HG02943 (cell line): ENCODE measurements at regions not wholly inside any gene's neighbourhood (a gene's known extent, or its start where the extent isn't known, plus 50 kb on each side); places are given as distances from the start of the nearest gene placed in this dataset.

Experiments
- ATAC-seq: cut with Tn5 transposase; IDR thresholded peaks from one replicate; pipeline ENCODE4 v1.9.1; 2021; ENCODE audit warnings: mild to moderate bottlenecking, low read depth, moderate library complexity; ENCODE audit not compliant: unreplicated experiment

DNA sequence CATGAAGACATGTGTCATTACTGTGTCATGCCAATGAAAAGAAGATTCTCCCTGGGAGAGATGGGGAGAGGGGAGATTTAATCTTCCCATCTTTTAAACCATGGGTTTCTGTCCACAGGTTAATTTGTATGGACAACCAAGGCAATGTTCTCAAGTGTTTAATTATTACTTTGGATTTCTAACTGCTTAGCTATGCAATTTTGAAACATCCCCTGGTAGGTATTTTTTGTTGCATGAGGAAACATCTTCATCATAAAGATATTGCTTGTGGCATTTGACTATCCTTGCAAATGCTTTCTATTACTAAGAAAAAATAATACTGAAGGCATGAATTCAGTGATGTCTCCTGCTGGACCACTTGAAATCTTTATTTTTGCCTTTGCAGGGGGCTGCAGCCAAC, 326.6 kb upstream of the TPM1 start:
- ATAC-seq: no peak

- no peak for ATAC-seq
Observed at GRCh38 chr15:62717496-62717895, 325.1 kb upstream of the TPM1 start.

DNA sequence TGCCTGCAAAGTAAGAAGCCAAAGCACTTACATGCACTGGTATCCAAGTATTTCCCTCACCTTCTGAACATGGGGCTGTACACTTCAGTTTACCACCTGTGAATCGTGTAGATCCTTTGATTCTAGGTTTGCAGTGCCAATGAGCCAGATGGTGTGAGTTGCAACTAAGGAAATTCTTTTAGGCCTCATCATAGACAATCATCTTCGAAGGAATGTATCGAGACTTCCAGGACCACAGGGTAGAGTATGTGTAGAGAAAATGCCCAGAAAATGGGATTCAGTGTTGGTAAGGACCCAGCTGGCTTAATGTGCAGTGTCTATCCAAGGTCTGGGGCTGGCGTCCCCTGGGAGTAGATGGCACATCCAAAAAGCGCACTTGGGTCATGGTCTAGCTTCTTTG, 323.2 kb upstream of the TPM1 start:
- ATAC-seq: no peak

- ATAC-seq: no peak
Observed at GRCh38 chr15:62722237-62722636, 320.3 kb upstream of the TPM1 start.

- no peak for ATAC-seq
Observed at GRCh38 chr15:62726461-62726860, 316.1 kb upstream of the TPM1 start.

GRCh38 chr15:62727501-62727900, 315.0 kb upstream of the TPM1 start:
- ATAC-seq: no peak

DNA sequence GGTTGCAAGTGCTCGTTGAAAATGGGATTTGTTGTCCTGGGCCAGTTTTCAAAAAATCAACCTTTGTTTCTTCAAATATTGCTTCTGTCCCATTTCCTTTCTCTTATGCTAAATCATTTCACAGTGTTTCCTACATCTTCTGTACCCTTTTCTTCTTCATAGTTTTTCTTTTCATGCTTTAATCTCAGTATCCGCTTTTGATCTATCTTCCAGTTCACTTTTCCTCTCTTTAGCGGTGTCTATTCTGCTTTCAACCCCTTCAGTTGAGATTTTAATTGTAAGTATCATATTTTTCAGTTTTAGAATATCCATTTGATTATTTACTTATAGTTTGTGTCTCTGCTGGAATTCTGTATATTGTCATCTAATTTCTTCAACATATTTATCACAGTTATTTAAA, 311.7 kb upstream of the TPM1 start:
- ATAC-seq: no peak

GRCh38 chr15:62732078-62732477, 310.5 kb upstream of the TPM1 start:
- ATAC-seq: no peak

GRCh38 chr15:62734706-62735105, 307.8 kb upstream of the TPM1 start:
- no peak for ATAC-seq

DNA sequence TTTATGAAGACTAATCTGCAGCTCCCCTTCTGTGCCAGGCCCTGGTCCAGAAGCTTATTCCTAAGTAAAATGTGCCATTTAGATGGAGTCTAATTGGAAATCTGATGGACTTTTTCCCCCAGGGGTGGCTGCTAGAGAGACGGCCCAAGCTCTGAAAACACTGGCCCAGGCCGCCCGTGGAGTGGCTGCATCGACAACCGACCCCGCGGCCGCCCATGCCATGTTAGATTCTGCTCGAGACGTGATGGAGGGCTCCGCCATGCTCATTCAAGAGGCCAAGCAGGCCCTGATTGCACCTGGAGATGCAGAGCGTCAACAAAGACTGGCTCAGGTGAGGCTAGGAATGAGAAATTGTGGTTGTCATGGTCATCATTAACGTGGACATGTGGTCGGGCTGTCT, 305.8 kb upstream of the TPM1 start:
- no peak for ATAC-seq

GRCh38 chr15:62737551-62737950, 305.0 kb upstream of the TPM1 start:
- ATAC-seq: no peak

- ATAC-seq: no peak
Observed at GRCh38 chr15:62739082-62739481, 303.5 kb upstream of the TPM1 start.

DNA sequence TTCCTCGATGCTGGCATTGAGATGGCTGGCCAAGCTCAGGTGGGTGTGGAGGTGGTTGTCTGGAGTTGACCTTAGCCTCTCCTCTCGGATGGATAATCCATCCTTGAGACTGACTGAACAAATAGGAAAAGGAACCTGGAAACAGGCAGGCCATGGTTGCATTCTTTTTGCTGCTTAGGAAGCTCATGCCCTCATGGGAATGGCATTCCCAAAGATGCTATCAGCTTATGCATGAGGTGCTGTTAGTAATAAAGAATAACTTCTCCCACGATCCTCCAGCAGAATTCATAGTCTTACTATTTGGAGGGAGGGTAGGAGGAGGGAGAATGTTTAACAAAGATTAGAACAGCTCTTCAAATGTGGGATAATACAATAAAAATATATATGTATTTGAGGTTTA, 303.0 kb upstream of the TPM1 start:
- ATAC-seq: no peak

DNA sequence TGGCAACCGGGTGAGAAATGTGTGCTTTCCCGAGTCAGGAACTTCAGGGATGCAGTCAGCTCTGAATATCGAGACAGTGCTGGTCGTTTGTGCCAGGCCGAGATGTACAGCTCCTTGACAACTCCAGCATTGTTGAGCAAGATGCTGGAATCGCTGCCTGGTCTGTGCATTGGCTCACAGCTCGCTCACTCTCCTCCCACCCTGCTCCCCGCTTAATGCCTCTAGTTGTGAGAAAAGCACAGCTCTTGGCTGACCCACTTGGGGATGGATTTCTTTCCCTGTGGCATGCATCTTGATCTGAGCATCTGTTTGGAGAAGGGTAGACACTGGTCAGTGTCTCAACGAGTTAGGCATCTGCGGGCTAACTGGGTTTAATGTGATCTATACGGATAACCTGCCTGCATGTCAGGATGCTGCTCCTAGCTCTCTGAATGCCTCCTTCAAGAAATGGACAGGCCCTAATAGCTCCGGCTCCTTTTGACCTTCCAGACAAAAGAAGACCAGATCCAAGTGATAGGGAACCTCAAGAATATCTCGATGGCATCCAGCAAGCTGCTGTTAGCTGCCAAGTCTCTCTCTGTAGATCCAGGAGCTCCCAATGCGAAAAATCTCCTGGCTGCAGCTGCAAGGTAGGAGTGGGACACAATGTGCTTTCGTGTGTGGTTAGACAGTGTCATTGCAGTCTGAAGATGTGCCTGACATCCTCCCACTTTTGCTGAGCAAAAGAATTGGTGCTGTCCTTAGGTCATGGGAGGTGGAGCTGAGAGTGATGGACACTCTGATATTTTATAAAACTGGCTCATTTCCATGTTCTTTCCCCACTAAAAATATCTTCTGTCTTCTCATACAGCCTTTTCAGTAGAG, 302.2 kb upstream of the TPM1 start:
- ATAC-seq: no peak

GRCh38 chr15:62741106-62741505, 301.4 kb upstream of the TPM1 start:
- ATAC-seq: no peak

- no peak for ATAC-seq
Observed at GRCh38 chr15:62742409-62743171, 300.0 kb upstream of the TPM1 start.

GRCh38 chr15:62745621-62746225, 296.8 kb upstream of the TPM1 start:
- no peak for ATAC-seq

DNA sequence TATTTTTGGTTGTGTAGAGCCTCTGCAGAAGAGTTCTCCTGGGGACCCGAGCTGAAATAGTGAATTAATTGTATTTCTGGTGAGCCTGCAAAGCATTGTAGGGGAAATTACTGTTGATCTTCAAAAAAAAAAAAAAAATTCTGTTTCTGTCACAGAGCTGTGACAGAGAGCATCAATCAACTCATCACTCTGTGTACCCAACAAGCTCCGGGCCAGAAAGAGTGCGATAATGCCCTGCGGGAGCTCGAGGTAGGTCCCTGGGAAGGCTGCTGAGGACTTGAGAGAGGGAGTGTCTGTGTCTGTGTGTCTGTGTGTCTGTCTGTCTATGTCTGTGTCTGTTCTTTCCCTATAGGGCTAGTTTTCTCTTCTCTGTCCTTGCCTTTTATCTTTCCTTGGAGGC, 294.4 kb upstream of the TPM1 start:
- ATAC-seq: no peak

DNA sequence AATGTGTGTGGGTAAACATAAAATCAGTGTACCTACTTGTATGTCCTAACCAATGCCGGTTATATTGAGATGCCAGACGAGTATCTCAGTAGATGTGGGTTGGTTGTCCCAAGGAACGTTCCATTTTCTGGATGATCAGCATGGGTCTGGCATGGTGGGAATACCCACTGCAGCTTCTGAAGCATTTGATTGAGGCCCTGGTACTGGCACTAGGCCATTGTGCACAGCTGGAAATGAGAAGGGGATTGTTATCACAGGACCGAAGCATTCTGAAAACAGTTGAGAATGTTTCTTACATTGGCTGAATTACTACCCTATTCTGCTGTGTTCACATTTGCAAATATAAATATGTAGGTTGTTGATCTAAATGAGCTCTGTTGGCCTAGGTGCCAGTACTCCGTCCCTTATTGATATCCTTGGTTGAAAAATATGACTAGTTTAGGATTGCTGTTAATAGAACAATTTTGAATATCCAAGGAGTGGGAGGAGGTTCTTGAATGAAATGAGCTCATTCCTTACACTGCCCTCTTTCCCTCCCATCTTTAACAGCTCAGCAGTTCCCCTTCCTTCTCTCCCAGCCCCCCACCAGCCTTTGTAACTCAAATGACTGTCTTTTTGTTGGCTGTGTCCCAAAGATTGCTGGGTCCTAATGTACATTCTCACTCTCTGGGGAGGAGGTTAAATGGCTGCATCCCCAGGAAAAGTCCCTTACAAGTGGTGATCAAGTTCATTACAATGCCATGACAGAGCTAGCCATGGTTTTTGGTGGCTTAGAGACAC, 293.3 kb upstream of the TPM1 start:
- no peak for ATAC-seq

- no peak for ATAC-seq
Observed at GRCh38 chr15:62750471-62750870, 292.1 kb upstream of the TPM1 start.
